Spleen (tissue), 11 donors: ENCODE measurements at regions not wholly inside any gene's neighbourhood (a gene's known extent, or its start where the extent isn't known, plus 50 kb on each side); places are given as distances from the start of the nearest gene placed in this dataset.

Experiments
- DNase-seq: peaks from one replicate; pipeline ENCODE4 v3.0.0-alpha.2; 2020
- H3K27ac ChIP-seq, 8 donors: fragments of 200-600 bp; sonication (generic) in 7 of 8; 1 replicate in 4 of 8; 2 replicates in 4 of 8; pipeline versions ENCODE4 v1.5.0 to v1.8.0; 2016 to 2021; ENCODE audit warnings: inconsistent platforms in 4 of 8, mild to moderate bottlenecking in 4 of 8, moderate library complexity in 1 of 8
- H3K27me3 ChIP-seq, 7 donors: fragments of 200-600 bp; sonication (generic) in 6 of 7; replicated peaks in 1 of 7; 1 replicate in 4 of 7; 2 replicates in 3 of 7; pipeline versions ENCODE4 v1.5.0 to v1.8.0; 2016 to 2021; ENCODE audit warnings: inconsistent platforms in 3 of 7, mild to moderate bottlenecking in 1 of 7
- H3K36me3 ChIP-seq, 6 donors: fragments of 200-600 bp; sonication (generic) in 5 of 6; 1 replicate in 4 of 6; 2 replicates in 2 of 6; pipeline versions ENCODE4 v1.5.0 to v1.8.0; 2016 to 2021; ENCODE audit warnings: inconsistent platforms in 2 of 6
- H3K4me1 ChIP-seq, 6 donors: fragments of 200-600 bp; sonication (generic) in 5 of 6; 1 replicate in 3 of 6; 2 replicates in 3 of 6; pipeline versions ENCODE4 v1.5.0 to v1.8.0; 2016 to 2021; ENCODE audit warnings: inconsistent platforms in 3 of 6
- H3K4me3 ChIP-seq, 8 donors: fragments of 200-600 bp; sonication (generic) in 7 of 8; 1 replicate in 4 of 8; 2 replicates in 4 of 8; pipeline versions ENCODE4 v1.5.0 to v1.8.0; 2016 to 2021; ENCODE audit warnings: inconsistent platforms in 4 of 8, mild to moderate bottlenecking in 4 of 8, moderate library complexity in 2 of 8
- H3K9me3 ChIP-seq, 8 donors: fragments of 200-600 bp; sonication (generic) in 7 of 8; 1 replicate in 4 of 8; 2 replicates in 4 of 8; pipeline versions ENCODE4 v1.5.0 to v1.8.0; 2016 to 2021; ENCODE audit warnings: inconsistent platforms in 4 of 8
- CTCF ChIP-seq, 11 experiments: fragments of 200-600 bp in 7 of 11; fragments of 450-650 bp in 4 of 11; sonication (generic) in 4 of 11; IDR thresholded peaks in 8 of 11; conservative IDR thresholded peaks in 3 of 11; 1 replicate in 7 of 11; 2 replicates in 4 of 11; pipeline versions ENCODE4 v1.4.0 to v1.8.0; 2016 to 2021; ENCODE audit warnings: antibody characterized with exemption in 11 of 11, inconsistent platforms in 4 of 11, mild to moderate bottlenecking in 1 of 11
- POLR2A ChIP-seq, 3 donors: fragments of 450-650 bp; IDR thresholded peaks; one replicate each; pipeline ENCODE4 v1.5.1; 2017; ENCODE audit warnings: antibody characterized with exemption in 3 of 3, mild to moderate bottlenecking in 1 of 3
- POLR2AphosphoS5 ChIP-seq, 3 donors: sonication (generic); formaldehyde crosslinking; IDR thresholded peaks; one replicate each; pipeline ENCODE4 v1.5.1; 2017; ENCODE audit warnings: antibody characterized with exemption in 3 of 3
- WGBS, 5 donors: extraction: QIAGEN DNeasy Blood & Tissue Kit in 3 of 5; methylation state at CpG; one replicate each; pipeline versions ENCODE4 v1.1.5 to v1.1.7; 2013 to 2018; 5-methylcytosine and 5-hydroxymethylcytosine counted together
- intact Hi-C: fragments of 100-400 bp; cut with DNase I; formaldehyde crosslinking; loops from one replicate; pipeline ENCODE4 v1.15.0; 2023; ENCODE audit warnings: low total_unique reads
- donor health status: healthy with polysubstance abuse.
- donor health status: DM: no; HTN: no; CAD: no; lungs with moderate emphysema.
- donor health status: DM: no; HTN: no; CAD: no.
- donor health status: Bipolar disorder and iron deficiency.
- donor health status: healthy.
- donor health status: DM: no; HTN: no; CAD: no.
- donor health status: DM: yes; HTN: yes; CAD: no.

- DNase-seq, result no peak
- 69 to 83% (median 78%) methylated on average over 2 of the region's 2 CpGs for WGBS, 5 donors
- Histone ChIP-seq H3K4me3 (no peak overlapping the region), H3K27ac (no peak overlapping the region), H3K9me3 (peaks cover 0 to 9% (median 0%) of the 10 kb centered on the region in 8 donors), H3K27me3 (no peaks in the 10 kb centered on the region), H3K4me1 (no peaks in the 10 kb centered on the region), H3K36me3 (no peaks in the 10 kb centered on the region)
- intact Hi-C loops, result no loop called here
- no peak for TF ChIP-seq CTCF (IDR thresholded peaks at IDR 0.05 in 8 of 11, conservative IDR thresholded peaks at IDR 0.05 in 3 of 11)
- no peak for TF ChIP-seq POLR2A (IDR thresholded peaks at IDR 0.05)
- no peak for TF ChIP-seq POLR2AphosphoS5 (IDR thresholded peaks at IDR 0.05)
These were observed 260.2 kb downstream of the STK31 start for GRCh38 chr7:23970193-23970592.

GRCh38 chr7:23971031-23971430 lies 261.0 kb downstream of the STK31 start:
- Histone ChIP-seq H3K9me3 (peaks cover 0 to 9% (median 0%) of the 10 kb centered on the region in 8 donors), H3K4me3 (no peak overlapping the region), H3K27me3 (no peaks in the 10 kb centered on the region), H3K27ac (no peak overlapping the region), H3K4me1 (no peaks in the 10 kb centered on the region), H3K36me3 (no peaks in the 10 kb centered on the region)
- no peak for TF ChIP-seq POLR2A (IDR thresholded peaks at IDR 0.05)
- TF ChIP-seq POLR2AphosphoS5 (IDR thresholded peaks at IDR 0.05), result no peak
- TF ChIP-seq CTCF (IDR thresholded peaks at IDR 0.05 in 8 of 11, conservative IDR thresholded peaks at IDR 0.05 in 3 of 11), result no peak
- intact Hi-C loops, result no loop called here
- WGBS, 5 donors, result 72 to 81% (median 74%) methylated on average over 3 of the region's 3 CpGs
- DNase-seq, result no peak

GRCh38 chr7:23972057-23972456 lies 262.0 kb downstream of the STK31 start:
- H3K27me3 ChIP-seq, result no peaks in the 10 kb centered on the region
- TF ChIP-seq CTCF (IDR thresholded peaks at IDR 0.05 in 8 of 11, conservative IDR thresholded peaks at IDR 0.05 in 3 of 11) (no peak), POLR2A (IDR thresholded peaks at IDR 0.05) (no peak), POLR2AphosphoS5 (IDR thresholded peaks at IDR 0.05) (no peak)
- intact Hi-C loops, result no loop called here

GRCh38 chr7:23973264-23973663 lies 263.2 kb downstream of the STK31 start:
- no peaks in the 10 kb centered on the region for H3K27me3 ChIP-seq
- TF ChIP-seq POLR2AphosphoS5 (IDR thresholded peaks at IDR 0.05) (no peak), CTCF (IDR thresholded peaks at IDR 0.05 in 8 of 11, conservative IDR thresholded peaks at IDR 0.05 in 3 of 11) (no peak), POLR2A (IDR thresholded peaks at IDR 0.05) (no peak)
- H3K9me3 ChIP-seq, result peaks cover 0 to 22% (median 3%) of the 10 kb centered on the region in 8 donors
- H3K27ac ChIP-seq, result no peak overlapping the region
- H3K36me3 ChIP-seq, result no peaks in the 10 kb centered on the region
- no peak overlapping the region for H3K4me3 ChIP-seq
- no peak for DNase-seq
- H3K4me1 ChIP-seq, result no peaks in the 10 kb centered on the region
- intact Hi-C loops, result no loop called here
- WGBS, 5 donors, result 42 to 73% (median 60%) methylated on average over 3 of the region's 3 CpGs

More at GRCh38 chr7:23972057-23972456, 262.0 kb downstream of the STK31 start:
- no peaks in the 10 kb centered on the region for H3K4me1 ChIP-seq
- H3K27ac ChIP-seq, result no peak overlapping the region
- no peak for DNase-seq
- WGBS, 5 donors, result 86 to 98% (median 89%) methylated on average over 3 of the region's 3 CpGs
- peaks cover 0 to 13% (median 0%) of the 10 kb centered on the region in 8 donors for H3K9me3 ChIP-seq
- no peak overlapping the region for H3K4me3 ChIP-seq
- H3K36me3 ChIP-seq, result no peaks in the 10 kb centered on the region
